Activated effector memory CD4-positive, alpha-beta T cell treated with Interleukin-2 at 50 U/mL for 16 hours (primary cell): ENCODE measurements at regions not wholly inside any gene's neighbourhood (a gene's known extent, or its start where the extent isn't known, plus 50 kb on each side); places are given as distances from the start of the nearest gene placed in this dataset.

Experiments used
- DNase-seq: peaks from one replicate; pipeline ENCODE4 v3.0.0-alpha.2; 2020

DNA sequence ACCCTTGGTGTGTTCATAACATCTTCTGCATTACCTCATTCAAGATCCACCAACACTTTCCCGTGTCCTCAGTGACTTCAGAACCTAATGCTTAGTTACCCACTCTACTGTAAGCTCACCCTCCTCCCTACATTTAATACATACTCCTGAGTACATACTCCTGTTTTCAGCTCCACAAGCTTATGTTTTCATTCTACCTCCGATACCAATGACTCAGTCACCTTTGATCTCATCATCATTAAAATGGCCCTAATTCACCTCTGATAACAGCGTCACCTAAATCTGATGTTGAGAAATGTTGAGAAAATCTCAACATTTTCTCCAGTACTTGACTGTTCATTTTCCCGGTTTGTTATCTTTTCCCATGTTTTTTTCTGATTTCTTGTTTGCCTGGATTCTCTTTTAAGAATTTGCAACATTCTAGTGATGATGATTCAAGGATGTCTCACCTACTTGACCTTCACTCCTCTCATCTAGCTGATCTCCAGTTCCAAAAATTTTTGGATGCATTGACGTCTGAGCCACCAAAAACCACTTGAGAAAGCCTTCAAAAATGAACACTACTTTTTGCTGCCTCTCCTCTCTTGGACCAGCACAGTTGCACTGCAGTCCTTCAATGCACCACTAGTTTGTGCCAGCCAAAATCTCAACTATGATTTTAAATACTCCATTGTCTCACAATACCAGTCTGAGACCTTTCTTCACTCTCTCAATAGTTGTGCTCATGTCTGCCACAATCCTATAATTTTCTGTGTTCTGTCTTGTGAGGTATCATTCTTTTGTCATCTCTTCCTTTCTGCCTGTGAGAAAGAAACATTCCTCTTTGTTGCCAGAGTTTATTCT is 220.7 kb upstream of the SEMA6D start:
- no peak for DNase-seq

DNA sequence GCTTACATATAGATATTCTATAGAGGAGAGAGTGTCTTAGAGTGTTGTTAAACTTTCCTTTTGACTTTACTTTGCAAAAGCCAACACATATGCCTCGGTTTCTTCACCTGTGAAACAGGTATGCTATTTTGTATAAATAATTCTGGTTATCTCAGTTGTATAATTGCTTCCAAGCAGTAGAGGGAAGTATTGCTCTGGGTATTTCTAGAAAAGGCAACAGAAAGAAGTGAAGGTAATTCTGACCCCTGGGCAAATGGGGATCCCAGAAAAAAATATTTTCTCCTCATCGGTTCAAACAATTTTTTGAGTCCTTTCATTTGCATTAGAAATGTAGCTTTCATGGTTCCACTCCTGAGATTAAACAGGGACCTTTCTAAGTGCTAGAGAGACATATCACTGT is 216.5 kb upstream of the SEMA6D start:
- DNase-seq: no peak

DNA sequence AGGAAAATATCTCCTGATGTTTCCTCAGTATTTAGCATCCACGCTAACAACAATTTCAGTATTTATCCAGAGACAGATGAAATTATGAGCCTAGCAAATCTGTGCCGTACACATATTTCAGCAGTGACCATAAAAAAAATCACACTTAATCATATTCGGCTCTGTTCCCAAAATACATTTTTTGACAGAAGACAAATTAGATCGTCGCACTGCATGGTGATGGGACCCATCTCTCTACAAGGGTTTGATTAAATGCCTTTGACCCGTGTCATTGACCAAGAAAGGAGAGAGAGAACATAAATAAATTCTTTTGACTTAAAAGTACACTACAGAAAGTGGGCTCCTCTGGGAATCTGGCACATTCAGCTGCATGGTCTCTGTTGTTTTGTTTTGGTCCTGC is 215.3 kb upstream of the SEMA6D start:
- DNase-seq: no peak

GRCh38 chr15:47503876-47504275 is 213.4 kb upstream of the SEMA6D start:
- no peak for DNase-seq

- no peak for DNase-seq
Observed at GRCh38 chr15:47504624-47505256, 212.6 kb upstream of the SEMA6D start.

- DNase-seq: no peak
Observed at GRCh38 chr15:47505712-47506328, 211.5 kb upstream of the SEMA6D start.

DNA sequence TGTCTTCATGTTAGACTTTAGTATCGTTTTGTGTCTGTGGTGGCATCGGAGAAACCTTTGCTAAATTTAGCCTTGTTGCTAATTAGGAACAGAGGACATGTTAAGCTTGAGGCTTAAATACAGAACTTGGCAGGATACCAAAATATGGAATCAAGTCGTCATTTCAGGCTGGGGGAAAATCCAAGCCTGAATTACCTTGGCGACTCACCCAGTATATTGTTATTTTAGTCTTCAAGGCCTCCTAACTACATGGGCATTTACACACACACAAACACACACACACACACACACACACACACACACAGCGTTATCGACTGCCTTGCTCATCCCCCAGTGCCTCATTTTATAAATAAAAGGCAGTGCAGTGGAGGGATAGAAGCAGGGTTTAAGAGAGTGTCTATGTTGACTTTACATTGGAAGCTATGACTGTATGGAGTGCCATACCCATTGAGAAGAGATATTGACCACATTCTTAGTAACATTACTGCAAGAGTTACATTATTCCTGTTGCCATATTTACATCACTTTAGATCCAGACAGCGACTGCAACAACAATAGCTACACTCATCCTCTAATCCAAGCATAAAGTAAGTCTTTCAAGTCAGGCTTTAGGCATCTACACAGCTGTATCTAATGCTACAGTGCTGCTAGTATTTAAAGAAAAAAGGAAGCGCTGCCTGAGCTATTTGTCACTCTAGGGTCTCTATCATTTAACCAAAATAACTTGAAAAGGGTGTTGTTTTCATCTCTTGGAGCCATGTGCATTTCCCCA is 210.8 kb upstream of the SEMA6D start:
- no peak for DNase-seq

- no peak for DNase-seq
Observed at GRCh38 chr15:47507221-47507985, 209.9 kb upstream of the SEMA6D start.

GRCh38 chr15:47511261-47511660 is 206.0 kb upstream of the SEMA6D start:
- DNase-seq: no peak

DNA sequence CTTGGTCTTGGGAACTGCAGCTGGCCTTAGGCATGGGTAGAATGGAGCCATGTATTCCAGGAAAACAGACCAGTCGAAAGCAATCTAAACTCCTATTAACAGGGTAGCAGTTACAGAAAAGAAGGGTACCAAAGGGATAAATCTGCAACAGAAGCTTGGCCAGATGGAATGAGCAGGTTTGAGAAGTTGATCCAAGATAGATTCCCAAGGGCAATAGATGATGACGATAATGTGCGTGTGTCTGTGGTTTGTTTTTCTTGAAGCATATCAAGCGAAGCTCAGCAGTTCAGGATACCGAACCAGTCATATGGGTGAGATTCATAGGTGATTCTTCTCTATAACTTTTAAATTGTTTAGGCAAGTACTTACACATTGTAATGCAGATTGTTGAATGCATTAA is 203.8 kb upstream of the SEMA6D start:
- DNase-seq: no peak

- no peak for DNase-seq
Observed at GRCh38 chr15:47514200-47514652, 203.1 kb upstream of the SEMA6D start.

DNA sequence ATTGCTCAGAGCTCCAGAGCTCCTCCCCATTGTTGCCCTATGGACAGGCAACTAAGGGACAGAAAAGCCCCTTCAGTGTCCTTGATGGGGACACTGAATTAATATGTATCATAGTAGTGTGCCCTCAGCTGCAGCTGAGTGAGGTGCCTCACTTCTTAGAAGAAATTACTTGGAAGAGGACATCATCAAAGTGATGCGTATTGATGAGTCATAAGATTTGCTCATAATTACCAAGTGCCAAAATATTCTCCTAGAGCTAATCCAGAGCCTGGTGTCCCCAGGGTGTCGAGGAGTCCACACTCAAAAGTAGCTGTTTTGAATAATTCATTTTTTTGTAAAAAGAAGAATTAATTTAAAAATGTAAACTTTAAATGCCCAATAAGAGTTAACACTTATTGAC is 200.7 kb upstream of the SEMA6D start:
- DNase-seq: no peak

DNA sequence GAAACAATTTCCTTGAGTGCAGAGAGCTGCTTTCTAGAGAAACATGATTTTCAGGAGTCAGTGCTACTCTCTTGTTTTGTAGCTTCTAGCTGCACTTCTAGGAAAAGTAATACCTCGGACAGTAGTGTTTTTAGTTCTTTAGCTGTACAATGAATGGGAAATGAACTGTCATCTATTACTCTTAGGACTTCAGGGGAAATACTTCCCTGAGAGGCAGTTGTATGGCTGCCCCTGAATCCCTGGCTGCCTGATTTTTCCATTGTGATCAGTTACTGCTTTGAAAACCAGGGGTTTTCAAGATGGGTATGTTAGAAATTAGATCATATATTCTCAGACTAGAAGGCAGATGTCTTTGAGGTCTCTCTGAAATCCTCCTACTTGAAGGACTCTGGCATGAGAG is 200.3 kb upstream of the SEMA6D start:
- no peak for DNase-seq

DNA sequence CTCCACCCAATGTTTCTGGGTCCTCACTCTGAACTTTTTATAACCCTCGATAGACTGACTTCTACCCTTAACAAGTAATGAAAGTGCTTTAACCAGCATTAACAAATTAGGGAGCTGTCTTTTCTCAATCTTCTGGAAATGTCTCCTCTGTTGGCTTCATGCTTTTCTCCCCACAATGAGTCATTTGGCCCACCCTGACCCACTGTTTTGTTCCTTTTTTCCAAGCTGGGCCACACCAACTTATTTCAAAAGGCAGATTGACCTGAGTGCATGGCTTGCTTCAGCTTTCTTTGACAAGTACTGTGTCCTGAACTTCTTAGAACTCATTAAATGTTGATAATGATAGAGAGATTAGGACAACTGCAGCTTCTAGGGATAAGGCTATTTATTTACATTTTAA is 199.6 kb upstream of the SEMA6D start:
- no peak for DNase-seq

DNA sequence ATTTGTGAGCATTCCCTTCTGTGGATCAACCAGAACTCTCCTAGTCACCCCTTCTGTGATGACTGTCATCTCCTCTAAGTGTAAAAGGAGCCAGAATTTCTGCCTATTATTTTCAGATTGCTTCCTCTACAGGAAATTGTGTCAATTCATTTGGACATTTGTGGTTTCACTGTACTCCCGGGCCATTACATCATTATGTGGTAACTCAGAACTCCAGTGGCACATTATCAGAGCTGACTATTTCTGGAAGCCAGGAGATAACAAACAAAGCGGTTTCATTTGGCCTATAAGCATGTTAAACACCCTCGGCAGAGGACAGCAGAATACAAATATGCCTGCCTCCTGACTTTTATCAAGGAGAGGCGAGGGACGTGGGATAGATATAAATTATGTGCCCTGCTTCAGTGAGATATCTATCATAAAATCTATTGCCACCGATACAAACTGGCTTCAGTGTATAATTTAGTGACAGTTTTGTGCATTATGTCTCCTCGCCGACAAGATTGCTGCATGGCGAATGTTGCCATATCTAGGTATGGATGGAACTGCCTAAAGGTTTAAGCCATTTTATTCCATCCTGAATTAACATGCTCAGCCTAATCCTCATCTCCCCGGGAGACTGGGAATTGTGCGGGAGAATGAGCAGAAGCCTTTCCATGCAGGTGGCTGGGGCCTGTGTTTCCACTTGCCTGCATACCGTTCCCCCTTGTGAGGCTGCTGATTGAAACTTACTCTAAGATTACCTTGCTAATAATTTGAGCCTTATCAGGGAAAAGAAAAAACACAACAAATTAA is 193.4 kb upstream of the SEMA6D start:
- no peak for DNase-seq

GRCh38 chr15:47529241-47529640 is 188.1 kb upstream of the SEMA6D start:
- DNase-seq: no peak

GRCh38 chr15:47534673-47535072 is 182.6 kb upstream of the SEMA6D start:
- no peak for DNase-seq

DNA sequence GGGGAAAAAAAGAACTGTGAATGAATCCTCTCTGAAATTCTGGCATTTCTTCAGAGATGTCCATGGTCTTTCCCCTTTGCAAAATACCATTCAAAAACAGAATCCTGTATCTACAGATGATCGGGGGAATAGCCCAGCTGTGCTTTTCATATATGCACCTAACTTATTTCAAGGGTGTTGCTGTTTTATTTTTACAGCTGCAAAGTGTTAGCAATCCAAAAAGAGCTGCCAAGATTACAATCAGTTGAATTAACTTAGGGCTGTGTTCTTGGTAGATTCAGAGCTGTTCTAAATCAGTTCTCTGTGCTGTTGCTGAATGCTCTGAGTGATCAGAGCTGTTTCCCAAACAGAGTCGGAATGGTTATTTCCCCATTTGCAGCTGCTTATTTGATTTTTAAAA is 175.7 kb upstream of the SEMA6D start:
- no peak for DNase-seq

DNA sequence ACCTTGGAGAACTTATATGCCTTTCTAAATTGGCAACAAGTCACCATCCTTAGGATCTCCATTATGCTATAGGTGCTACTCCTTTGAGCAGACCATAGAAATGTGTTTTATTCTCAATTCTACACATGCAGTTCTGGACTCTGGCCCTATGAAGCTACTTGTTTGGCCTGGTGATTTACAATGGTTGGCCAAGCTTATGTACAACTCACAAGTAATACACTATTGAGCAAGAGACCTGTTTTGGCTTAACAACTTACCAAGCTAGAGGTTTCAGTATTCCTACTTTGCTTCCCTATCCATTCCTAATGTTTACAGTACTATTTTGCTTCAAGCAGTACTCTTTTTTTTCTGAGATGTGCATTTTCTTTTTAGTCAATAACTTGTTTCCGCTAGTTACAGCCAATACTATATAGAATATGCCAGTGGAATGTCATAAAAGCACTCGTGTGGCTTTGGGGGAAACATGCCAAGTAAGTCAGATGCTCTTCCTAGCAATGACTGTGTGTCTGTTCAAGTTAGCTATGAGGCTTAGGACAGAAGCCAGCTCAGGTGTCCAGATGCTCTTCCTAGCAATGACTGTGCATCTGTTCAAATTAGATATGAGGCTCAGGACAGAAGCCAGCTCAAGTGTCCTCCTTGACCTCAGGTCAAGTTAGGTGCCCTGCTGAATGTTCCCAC is 174.9 kb upstream of the SEMA6D start:
- no peak for DNase-seq

DNA sequence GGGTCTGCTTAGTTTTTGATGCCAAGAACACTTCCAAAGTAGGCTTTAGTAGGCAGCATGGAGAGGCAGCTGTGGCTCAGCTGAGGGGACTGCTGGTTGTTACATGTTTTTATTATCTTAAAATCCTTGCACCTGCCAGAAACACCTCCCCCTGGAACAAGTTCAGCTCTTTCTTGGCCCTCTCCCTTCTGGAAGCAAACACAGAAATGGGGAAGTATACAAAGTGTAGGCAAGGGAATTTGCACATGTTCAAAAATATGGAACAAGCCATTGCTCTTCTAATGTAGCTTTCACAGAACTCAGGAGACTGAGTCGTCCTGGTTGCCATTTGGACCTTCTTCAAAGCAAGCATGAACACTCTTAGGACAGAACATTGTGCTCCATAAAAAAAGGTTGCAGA is 169.1 kb upstream of the SEMA6D start:
- DNase-seq: no peak

DNA sequence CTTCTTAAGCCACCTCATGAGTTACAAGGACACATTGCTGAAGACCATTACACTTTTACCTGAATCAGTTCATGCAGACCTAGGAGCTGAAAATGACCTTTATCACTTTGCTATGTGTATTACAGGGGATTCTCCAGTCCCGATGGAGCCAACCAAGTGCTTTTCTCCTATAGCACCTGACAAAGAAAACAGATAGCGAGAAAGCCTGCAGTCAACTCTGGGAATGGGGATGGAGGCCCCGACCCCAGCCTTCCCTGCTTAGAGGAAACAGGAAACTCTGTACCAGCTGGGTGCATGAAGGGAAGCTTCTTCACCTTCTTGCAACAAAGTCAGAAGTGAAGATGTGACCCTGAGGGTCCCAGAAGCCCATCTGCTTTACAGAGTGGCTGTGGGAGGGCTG is 168.3 kb upstream of the SEMA6D start:
- DNase-seq: no peak
